GM12892 (cell line): ENCODE measurements at regions not wholly inside any gene's neighbourhood (a gene's known extent, or its start where the extent isn't known, plus 50 kb on each side); places are given as distances from the start of the nearest gene placed in this dataset.

Source experiments
- POLR2A ChIP-seq: IDR thresholded peaks from 2 replicates; pipeline ENCODE4 v1.6.1; 2011; ENCODE audit warnings: low read depth, low read length, control low read depth
- POLR2AphosphoS5 ChIP-seq: IDR thresholded peaks from 2 replicates; pipeline ENCODE4 v1.6.1; 2011; ENCODE audit warnings: low read depth, low read length, control low read depth
- TAF1 ChIP-seq: IDR thresholded peaks from 2 replicates; pipeline ENCODE4 v1.6.1; 2011; ENCODE audit warnings: low read depth, mild to moderate bottlenecking, control low read depth, low read length, borderline replicate concordance

DNA sequence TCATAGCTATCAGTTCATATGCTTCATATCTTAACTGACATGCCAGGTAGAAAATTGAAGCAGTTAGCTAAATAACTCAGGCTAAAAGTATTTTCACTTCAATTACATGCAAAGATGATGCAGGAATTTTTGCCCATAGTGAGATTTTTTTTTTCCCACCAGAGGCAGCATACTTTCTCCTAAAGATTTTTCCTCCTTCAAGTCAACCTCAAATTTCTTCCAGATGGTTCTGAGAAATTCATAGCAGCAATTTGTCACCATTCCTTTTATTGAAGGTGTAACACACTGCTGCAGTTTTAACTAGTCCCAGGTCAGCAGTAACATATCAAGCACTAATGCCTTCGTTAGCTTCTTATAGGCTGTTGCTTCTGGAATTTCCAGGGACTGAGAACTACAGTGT, 141.9 kb downstream of the SUCLA2 start:
- TF ChIP-seq POLR2A (no peak), POLR2AphosphoS5 (no peak), TAF1 (no peak)
